IPS-18a (cell line): ENCODE measurements at regions not wholly inside any gene's neighbourhood (a gene's known extent, or its start where the extent isn't known, plus 50 kb on each side); places are given as distances from the start of the nearest gene placed in this dataset.

Source experiments
- H3K27ac ChIP-seq: one replicate; pipeline ENCODE4 v1.5.1; 2013; ENCODE audit warnings: low read length
- H3K27me3 ChIP-seq: one replicate; pipeline ENCODE4 v1.6.1; 2013; ENCODE audit warnings: mild to moderate bottlenecking, low read length; ENCODE audit not compliant: control insufficient read depth, insufficient read depth
- H3K36me3 ChIP-seq: one replicate; pipeline ENCODE4 v1.6.1; 2013; ENCODE audit warnings: low read depth, low read length; ENCODE audit not compliant: control insufficient read depth
- H3K4me1 ChIP-seq: one replicate; pipeline ENCODE4 v1.6.1; 2013; ENCODE audit warnings: low read depth, low read length; ENCODE audit not compliant: control insufficient read depth
- H3K4me3 ChIP-seq: one replicate; pipeline ENCODE4 v1.5.1; 2013; ENCODE audit warnings: low read length
- H3K9ac ChIP-seq: one replicate; pipeline ENCODE4 v1.6.1; 2013; ENCODE audit warnings: mild to moderate bottlenecking, low read length, moderate library complexity
- H3K9me3 ChIP-seq: one replicate; pipeline ENCODE4 v1.6.1; 2013; ENCODE audit warnings: low read depth, low read length; ENCODE audit not compliant: control insufficient read depth

- Histone ChIP-seq H3K9me3 (no peaks in the 10 kb centered on the region), H3K9ac (no peak overlapping the region), H3K4me1 (no peaks in the 10 kb centered on the region), H3K27ac (no peak overlapping the region), H3K36me3 (no peaks in the 10 kb centered on the region), H3K27me3 (no peaks in the 10 kb centered on the region), H3K4me3 (no peak overlapping the region)
These were observed 181.7 kb downstream of the FLRT2 start for GRCh38 chr14:85711620-85712019.
